ENCODE measurements at regions not wholly inside any gene's neighbourhood (a gene's known extent, or its start where the extent isn't known, plus 50 kb on each side); places are given as distances from the start of the nearest gene placed in this dataset.

DNA sequence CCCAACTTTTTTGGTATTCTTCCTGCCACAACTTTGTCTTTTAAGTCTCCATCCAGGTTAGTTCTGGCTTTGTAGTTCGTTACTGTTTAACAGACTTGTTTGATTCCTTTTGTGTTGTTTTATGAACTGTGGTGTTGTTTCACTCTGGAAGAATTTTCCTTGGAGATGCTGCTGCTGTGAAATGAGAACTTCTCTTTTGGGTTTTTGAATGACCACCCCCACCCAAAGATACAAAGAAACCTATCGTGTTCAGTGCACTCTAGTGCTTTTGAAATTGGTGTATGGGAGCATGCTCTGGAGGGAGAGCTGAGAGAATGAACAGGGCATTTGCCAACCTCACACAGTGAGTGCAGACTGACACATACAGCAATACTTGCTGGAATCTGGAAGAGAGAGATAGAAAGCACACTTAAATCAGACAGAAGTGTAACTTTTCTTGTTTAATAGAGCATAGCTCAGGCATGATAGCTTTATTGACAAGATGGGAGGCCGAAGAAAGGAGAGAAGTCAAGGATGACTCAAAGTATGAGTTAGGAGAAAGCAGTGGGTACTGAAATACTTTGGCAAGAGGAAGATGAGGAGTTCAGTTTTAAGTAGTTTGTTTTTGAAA is 293.1 kb downstream of the SOX4 start:
- TF ChIP-seq, protein P1, sequence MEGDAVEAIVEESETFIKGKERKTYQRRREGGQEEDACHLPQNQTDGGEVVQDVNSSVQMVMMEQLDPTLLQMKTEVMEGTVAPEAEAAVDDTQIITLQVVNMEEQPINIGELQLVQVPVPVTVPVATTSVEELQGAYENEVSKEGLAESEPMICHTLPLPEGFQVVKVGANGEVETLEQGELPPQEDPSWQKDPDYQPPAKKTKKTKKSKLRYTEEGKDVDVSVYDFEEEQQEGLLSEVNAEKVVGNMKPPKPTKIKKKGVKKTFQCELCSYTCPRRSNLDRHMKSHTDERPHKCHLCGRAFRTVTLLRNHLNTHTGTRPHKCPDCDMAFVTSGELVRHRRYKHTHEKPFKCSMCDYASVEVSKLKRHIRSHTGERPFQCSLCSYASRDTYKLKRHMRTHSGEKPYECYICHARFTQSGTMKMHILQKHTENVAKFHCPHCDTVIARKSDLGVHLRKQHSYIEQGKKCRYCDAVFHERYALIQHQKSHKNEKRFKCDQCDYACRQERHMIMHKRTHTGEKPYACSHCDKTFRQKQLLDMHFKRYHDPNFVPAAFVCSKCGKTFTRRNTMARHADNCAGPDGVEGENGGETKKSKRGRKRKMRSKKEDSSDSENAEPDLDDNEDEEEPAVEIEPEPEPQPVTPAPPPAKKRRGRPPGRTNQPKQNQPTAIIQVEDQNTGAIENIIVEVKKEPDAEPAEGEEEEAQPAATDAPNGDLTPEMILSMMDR (IDR thresholded peaks at IDR 0.05): no peak
- TF ChIP-seq EZH2 (IDR thresholded peaks at IDR 0.05; ENCODE audit: borderline replicate concordance, insufficient read depth, low read depth, low read length, poor library complexity, severe bottlenecking): no peak

Measured in B cell (primary cell).